CD14-positive monocyte (primary cell): ENCODE measurements at regions not wholly inside any gene's neighbourhood (a gene's known extent, or its start where the extent isn't known, plus 50 kb on each side); places are given as distances from the start of the nearest gene placed in this dataset.

Experiments used
- DNase-seq, 3 donors: peaks; one replicate each; pipeline ENCODE4 v3.0.0-alpha.2; 2011 to 2022
- H2AFZ ChIP-seq: 2 replicates; pipeline ENCODE4 v1.6.0; 2012; ENCODE audit warnings: mild to moderate bottlenecking, low read depth, low read length, inconsistent platforms; ENCODE audit not compliant: insufficient read depth, poor library complexity, severe bottlenecking
- H3K27ac ChIP-seq, 2 donors: 1 replicate in 1 of 2; 2 replicates in 1 of 2; pipeline ENCODE4 v1.5.1; 2012 to 2013; ENCODE audit warnings: low read length in 2 of 2, control low read depth in 1 of 2, inconsistent platforms in 1 of 2, low read depth in 1 of 2, mild to moderate bottlenecking in 1 of 2
- H3K27me3 ChIP-seq, 2 donors: one replicate each; pipeline versions ENCODE4 v1.6.0 to v1.6.1; 2011 to 2013; ENCODE audit warnings: low read length in 2 of 2; ENCODE audit not compliant: control insufficient read depth in 2 of 2, insufficient read depth in 2 of 2
- H3K36me3 ChIP-seq, 2 donors: replicated peaks in 1 of 2; 1 replicate in 1 of 2; 2 replicates in 1 of 2; pipeline versions ENCODE4 v1.5.1 to v1.6.1; 2012 to 2013; ENCODE audit warnings: low read length in 2 of 2, control low read depth in 1 of 2, inconsistent platforms in 1 of 2, mild to moderate bottlenecking in 1 of 2; ENCODE audit not compliant: insufficient read depth in 2 of 2, control insufficient read depth in 1 of 2
- H3K4me1 ChIP-seq, 2 donors: 1 replicate in 1 of 2; 2 replicates in 1 of 2; pipeline versions ENCODE4 v1.5.1 to v1.6.1; 2012 to 2013; ENCODE audit warnings: low read length in 2 of 2, control low read depth in 1 of 2, inconsistent platforms in 1 of 2, mild to moderate bottlenecking in 1 of 2, moderate library complexity in 1 of 2; ENCODE audit not compliant: insufficient read depth in 2 of 2, control insufficient read depth in 1 of 2
- H3K4me2 ChIP-seq: replicated peaks from 2 replicates; pipeline ENCODE3; 2012; ENCODE audit warnings: low read length, moderate library complexity, mild to moderate bottlenecking; ENCODE audit not compliant: poor library complexity, severe bottlenecking; ENCODE audit errors: extremely low read depth
- H3K4me3 ChIP-seq, 3 experiments: fragments of 200-600 bp in 1 of 3; sonication (generic) in 1 of 3; replicated peaks in 1 of 3; 1 replicate in 2 of 3; 2 replicates in 1 of 3; pipeline ENCODE4 v1.5.1; 2011 to 2013; ENCODE audit warnings: low read length in 3 of 3, mild to moderate bottlenecking in 3 of 3, control low read depth in 2 of 3, low read depth in 2 of 3, inconsistent platforms in 1 of 3, moderate library complexity in 1 of 3
- H3K79me2 ChIP-seq: 2 replicates; pipeline ENCODE4 v1.6.0; 2012; ENCODE audit warnings: mild to moderate bottlenecking, control low read depth, inconsistent platforms, low read length, moderate library complexity; ENCODE audit not compliant: insufficient read depth
- H3K9ac ChIP-seq: 2 replicates; pipeline ENCODE4 v1.6.0; 2017; ENCODE audit warnings: low read length, mild to moderate bottlenecking; ENCODE audit not compliant: insufficient read depth, poor library complexity, severe bottlenecking
- H3K9me3 ChIP-seq, 2 donors: replicated peaks in 1 of 2; 1 replicate in 1 of 2; 2 replicates in 1 of 2; pipeline versions ENCODE4 v1.5.1 to v1.6.1; 2012 to 2013; ENCODE audit warnings: low read length in 2 of 2, control low read depth in 1 of 2; ENCODE audit not compliant: control insufficient read depth in 1 of 2, insufficient read depth in 1 of 2
- H4K20me1 ChIP-seq: 2 replicates; pipeline ENCODE4 v1.6.0; 2012; ENCODE audit warnings: mild to moderate bottlenecking, low read length, control low read depth, moderate library complexity; ENCODE audit not compliant: insufficient read depth
- H3K27ac Mint-ChIP-seq, 7 donors: one replicate each; pipeline ENCODE4 v1.8.0; 2020; ENCODE audit warnings: mild to moderate bottlenecking in 7 of 7, mixed read lengths in 7 of 7, moderate library complexity in 6 of 7, inconsistent platforms in 2 of 7
- H3K27me3 Mint-ChIP-seq, 3 donors: one replicate each; pipeline ENCODE4 v1.8.0; 2021 to 2022; ENCODE audit warnings: low read depth in 3 of 3, mild to moderate bottlenecking in 3 of 3, mixed read lengths in 3 of 3, moderate library complexity in 3 of 3, inconsistent platforms in 1 of 3
- H3K36me3 Mint-ChIP-seq, 2 donors: one replicate each; pipeline ENCODE4 v1.8.0; 2020; ENCODE audit warnings: mixed read lengths in 2 of 2, inconsistent platforms in 1 of 2, mild to moderate bottlenecking in 1 of 2
- H3K4me1 Mint-ChIP-seq: one replicate; pipeline ENCODE4 v1.8.0; 2020; ENCODE audit warnings: mild to moderate bottlenecking, mixed read lengths
- H3K4me3 Mint-ChIP-seq, 2 donors: one replicate each; pipeline ENCODE4 v1.8.0; 2020; ENCODE audit warnings: mild to moderate bottlenecking in 2 of 2, mixed read lengths in 2 of 2, moderate library complexity in 1 of 2
- H3K9me3 Mint-ChIP-seq, 7 donors: one replicate each; pipeline ENCODE4 v1.8.0; 2020 to 2022; ENCODE audit warnings: mixed read lengths in 7 of 7, mild to moderate bottlenecking in 6 of 7, moderate library complexity in 6 of 7, inconsistent platforms in 2 of 7
- CTCF ChIP-seq: fragments of 200-600 bp; IDR thresholded peaks from one replicate; pipeline ENCODE4 v1.8.0; 2022; ENCODE audit warnings: antibody characterized with exemption, mild to moderate bottlenecking
- WGBS: methylation state at CpG from one replicate; pipeline ENCODE4 v1.1.5; 2013; ENCODE audit warnings: missing lambda C conversion rate; ENCODE audit not compliant: insufficient coverage; 5-methylcytosine and 5-hydroxymethylcytosine counted together
- intact Hi-C, 2 donors: fragments of 100-400 bp; cut with micrococcal nuclease; formaldehyde crosslinking; loops; one replicate each; pipeline versions ENCODE4 v1.15.0 to v1.15.1; 2023

DNA sequence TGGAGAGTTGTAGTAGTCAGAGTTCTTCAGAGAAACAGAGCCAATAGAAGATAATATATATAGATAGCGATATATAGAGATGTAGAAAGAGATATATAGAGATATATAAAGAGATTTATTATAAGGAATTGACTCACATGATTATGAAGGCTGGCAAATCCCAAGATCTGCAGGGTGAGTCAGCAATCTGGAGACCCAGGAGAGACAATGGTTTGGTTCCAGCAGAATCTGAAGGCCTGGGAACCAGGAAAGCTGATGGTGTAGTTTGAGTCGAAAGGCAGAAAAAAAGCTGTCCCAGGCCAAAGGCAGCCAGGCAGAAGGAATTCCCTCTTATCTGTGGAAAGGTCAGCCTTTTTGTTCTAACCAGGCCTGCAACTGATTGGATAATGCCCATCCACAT lies 194.1 kb downstream of the NUFIP1 start:
- H3K4me3 ChIP-seq: no peak overlapping the region
- no peaks in the 10 kb centered on the region for H3K36me3 ChIP-seq
- peaks cover 0 to under 1% (median 0%) of the 10 kb centered on the region in 3 donors for H3K27me3 Mint-ChIP-seq
- H3K9ac ChIP-seq: no peak overlapping the region
- no peak overlapping the region for H3K27ac ChIP-seq
- H3K79me2 ChIP-seq: no peaks in the 10 kb centered on the region
- H3K4me2 ChIP-seq: no peak overlapping the region
- H3K9me3 Mint-ChIP-seq: peaks cover 0 to 9% (median 7%) of the 10 kb centered on the region in 7 donors
- no peak overlapping the region for H3K27ac Mint-ChIP-seq
- peaks cover 3% of the 10 kb centered on the region for H3K4me1 Mint-ChIP-seq
- no peaks in the 10 kb centered on the region for H4K20me1 ChIP-seq
- H3K4me3 Mint-ChIP-seq: no peak overlapping the region
- peaks cover 0 to 3% of the 10 kb centered on the region in 2 donors for H3K9me3 ChIP-seq
- H3K27me3 ChIP-seq: no peaks in the 10 kb centered on the region
- no peak for DNase-seq
- WGBS: no CpG with 5 or more reads among the region's 2 CpGs
- no peaks in the 10 kb centered on the region for H3K36me3 Mint-ChIP-seq
- H3K4me1 ChIP-seq: no peaks in the 10 kb centered on the region
- no peak for TF ChIP-seq CTCF
- H2AFZ ChIP-seq: no peak overlapping the region
- intact Hi-C loops: no loop called here

- Histone ChIP-seq H3K36me3 (no peaks in the 10 kb centered on the region), H4K20me1 (no peaks in the 10 kb centered on the region), H3K27me3 (no peaks in the 10 kb centered on the region), H2AFZ (no peak overlapping the region), H3K9ac (no peak overlapping the region), H3K4me2 (no peak overlapping the region), H3K9me3 (peaks cover 0 to 12% of the 10 kb centered on the region in 2 donors), H3K4me1 (no peaks in the 10 kb centered on the region), H3K27ac (no peak overlapping the region), H3K79me2 (no peaks in the 10 kb centered on the region), H3K4me3 (no peak overlapping the region)
- Mint-ChIP-seq H3K27ac (no peak overlapping the region), H3K9me3 (peaks cover 0 to 14% (median 7%) of the 10 kb centered on the region in 7 donors), H3K36me3 (no peaks in the 10 kb centered on the region), H3K4me1 (peaks cover 3% of the 10 kb centered on the region), H3K27me3 (no peaks in the 10 kb centered on the region), H3K4me3 (no peak overlapping the region)
- intact Hi-C loops: no loop called here
- WGBS: 93% methylated on average over 4 of the region's 7 CpGs
- TF ChIP-seq CTCF: no peak
- DNase-seq: no peak
These were observed 197.2 kb downstream of the NUFIP1 start for GRCh38 chr13:44792096-44792495.
